ENCODE measurements at regions not wholly inside any gene's neighbourhood (a gene's known extent, or its start where the extent isn't known, plus 50 kb on each side); places are given as distances from the start of the nearest gene placed in this dataset.

GRCh38 chr3:81388191-81388590 lies 373.3 kb downstream of the GBE1 start:
- Histone ChIP-seq H3K36me3 (ENCODE audit: control insufficient read depth, insufficient read depth, low read length) (no peaks in the 10 kb centered on the region), H3K27me3 (replicated peaks; ENCODE audit: control insufficient read depth, insufficient read depth, low read length) (no peaks in the 10 kb centered on the region), H3K4me3 (replicated peaks; ENCODE audit: low read depth, low read length) (no peak overlapping the region)
- TF ChIP-seq CTCF (IDR thresholded peaks at IDR 0.05; ENCODE audit: insufficient read depth, low read length, poor library complexity, severe bottlenecking), result no peak
- no peak for DNase-seq (ENCODE audit: extremely low read depth, insufficient read length)

DNA sequence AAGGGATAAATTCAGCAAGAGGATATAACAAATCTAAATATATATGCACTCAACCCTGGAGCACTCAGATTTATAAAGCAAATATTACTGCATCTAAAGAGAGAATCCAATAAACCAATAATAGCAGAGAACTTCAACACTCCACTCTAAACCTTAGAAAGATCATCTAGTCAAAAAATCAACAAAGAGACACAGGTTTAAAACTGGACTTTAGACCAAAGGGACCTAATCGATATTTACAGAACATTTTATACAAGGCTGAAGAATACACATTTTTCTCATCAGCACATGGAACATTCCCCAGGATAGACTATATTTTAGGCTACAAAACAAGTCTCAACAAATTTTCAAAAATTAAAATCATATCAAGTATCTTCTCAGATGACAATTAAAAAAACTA lies 379.0 kb downstream of the GBE1 start:
- H3K4me3 ChIP-seq (replicated peaks; ENCODE audit: low read depth, low read length), result no peak overlapping the region
- TF ChIP-seq CTCF (IDR thresholded peaks at IDR 0.05; ENCODE audit: insufficient read depth, low read length, poor library complexity, severe bottlenecking), result no peak
- no peaks in the 10 kb centered on the region for H3K27me3 ChIP-seq (replicated peaks; ENCODE audit: control insufficient read depth, insufficient read depth, low read length)
- no peaks in the 10 kb centered on the region for H3K36me3 ChIP-seq (ENCODE audit: control insufficient read depth, insufficient read depth, low read length)
- no peak for DNase-seq (ENCODE audit: extremely low read depth, insufficient read length)

- H3K4me3 ChIP-seq (replicated peaks; ENCODE audit: low read depth, low read length), result no peak overlapping the region
- TF ChIP-seq CTCF (IDR thresholded peaks at IDR 0.05; ENCODE audit: insufficient read depth, low read length, poor library complexity, severe bottlenecking), result no peak
- DNase-seq (ENCODE audit: extremely low read depth, insufficient read length), result no peak
- no peaks in the 10 kb centered on the region for H3K27me3 ChIP-seq (replicated peaks; ENCODE audit: control insufficient read depth, insufficient read depth, low read length)
- H3K36me3 ChIP-seq (ENCODE audit: control insufficient read depth, insufficient read depth, low read length), result no peaks in the 10 kb centered on the region
Measured at GRCh38 chr3:81380234-81380633, 381.2 kb downstream of the GBE1 start.

GRCh38 chr3:81378552-81379293 lies 382.7 kb downstream of the GBE1 start:
- no peaks in the 10 kb centered on the region for H3K27me3 ChIP-seq (replicated peaks; ENCODE audit: control insufficient read depth, insufficient read depth, low read length)
- no peak for TF ChIP-seq CTCF (IDR thresholded peaks at IDR 0.05; ENCODE audit: insufficient read depth, low read length, poor library complexity, severe bottlenecking)
- no peak for DNase-seq (ENCODE audit: extremely low read depth, insufficient read length)
- H3K4me3 ChIP-seq (replicated peaks; ENCODE audit: low read depth, low read length), result no peak overlapping the region
- no peaks in the 10 kb centered on the region for H3K36me3 ChIP-seq (ENCODE audit: control insufficient read depth, insufficient read depth, low read length)

DNA sequence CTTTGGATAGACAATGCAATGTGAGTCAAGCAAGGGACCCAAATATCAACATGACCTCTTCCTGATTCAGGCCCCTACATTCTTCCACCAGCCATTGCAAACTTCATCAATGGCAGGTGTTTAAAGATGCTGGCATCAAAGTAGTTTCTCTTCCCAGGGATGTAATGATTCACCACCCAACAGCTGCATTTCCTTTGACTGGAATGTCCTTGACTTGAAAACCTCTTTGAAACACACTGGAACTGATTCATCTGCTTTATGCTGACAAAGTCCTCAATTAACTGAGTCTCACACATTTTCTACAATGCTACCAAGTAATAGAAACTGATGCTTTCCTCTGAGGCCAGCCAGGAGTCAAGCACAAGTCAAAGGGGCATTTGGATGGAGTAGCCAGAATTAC lies 385.5 kb downstream of the GBE1 start:
- Histone ChIP-seq H3K36me3 (ENCODE audit: control insufficient read depth, insufficient read depth, low read length) (no peaks in the 10 kb centered on the region), H3K4me3 (replicated peaks; ENCODE audit: low read depth, low read length) (no peak overlapping the region), H3K27me3 (replicated peaks; ENCODE audit: control insufficient read depth, insufficient read depth, low read length) (no peaks in the 10 kb centered on the region)
- no peak for DNase-seq (ENCODE audit: extremely low read depth, insufficient read length)
- TF ChIP-seq CTCF (IDR thresholded peaks at IDR 0.05; ENCODE audit: insufficient read depth, low read length, poor library complexity, severe bottlenecking), result no peak

- no peak overlapping the region for H3K4me3 ChIP-seq (replicated peaks; ENCODE audit: low read depth, low read length)
- no peak for TF ChIP-seq CTCF (IDR thresholded peaks at IDR 0.05; ENCODE audit: insufficient read depth, low read length, poor library complexity, severe bottlenecking)
- DNase-seq (ENCODE audit: extremely low read depth, insufficient read length), result no peak
- no peaks in the 10 kb centered on the region for H3K36me3 ChIP-seq (ENCODE audit: control insufficient read depth, insufficient read depth, low read length)
- no peaks in the 10 kb centered on the region for H3K27me3 ChIP-seq (replicated peaks; ENCODE audit: control insufficient read depth, insufficient read depth, low read length)
Measured at GRCh38 chr3:81364411-81364810, 397.0 kb downstream of the GBE1 start.

All from GM06990 (cell line).